HG02981 (cell line): ENCODE measurements at regions not wholly inside any gene's neighbourhood (a gene's known extent, or its start where the extent isn't known, plus 50 kb on each side); places are given as distances from the start of the nearest gene placed in this dataset.

ENCODE experiments used
- ATAC-seq: cut with Tn5 transposase; IDR thresholded peaks from one replicate; pipeline ENCODE4 v1.9.1; 2021; ENCODE audit warnings: mild to moderate bottlenecking, moderate library complexity; ENCODE audit not compliant: unreplicated experiment

DNA sequence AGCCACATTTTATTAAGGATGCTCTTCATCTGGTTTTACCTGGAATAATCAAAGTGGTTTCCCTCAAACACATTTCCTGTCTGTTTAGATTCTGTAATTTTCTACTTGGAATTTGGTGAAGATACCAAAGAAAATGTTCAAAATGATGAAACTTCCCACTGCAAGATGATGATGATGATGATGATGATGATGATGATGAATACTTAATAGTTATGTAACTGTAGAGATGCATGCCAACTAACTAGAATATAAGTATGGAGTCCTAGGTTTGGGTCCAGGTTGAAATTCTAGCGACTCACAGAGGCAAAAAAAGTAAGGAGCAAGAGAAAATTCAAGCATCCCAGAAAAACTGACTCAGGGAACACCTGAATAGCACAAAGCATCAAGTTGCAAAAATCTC is 104.0 kb upstream of the KIAA1217 start:
- no peak for ATAC-seq

DNA sequence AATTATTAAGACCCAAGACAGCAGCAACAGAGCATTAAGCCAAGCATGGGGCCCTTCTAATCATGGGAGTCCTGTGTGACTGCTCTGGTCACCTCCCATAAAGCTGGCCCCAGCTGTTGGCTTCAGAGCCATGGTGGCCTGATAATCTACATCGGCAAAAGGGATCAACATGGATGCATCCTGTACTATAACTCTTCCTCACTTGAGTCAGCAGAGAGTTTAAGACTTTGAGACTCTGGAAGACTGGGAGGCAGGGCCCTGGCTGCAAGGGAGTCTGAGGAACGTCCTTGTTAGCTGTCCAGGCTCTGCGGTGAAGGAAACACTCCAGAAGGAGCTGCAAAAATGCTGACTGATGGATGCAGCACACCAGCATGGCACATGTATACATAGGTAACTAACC is 95.0 kb upstream of the KIAA1217 start:
- ATAC-seq: no peak

DNA sequence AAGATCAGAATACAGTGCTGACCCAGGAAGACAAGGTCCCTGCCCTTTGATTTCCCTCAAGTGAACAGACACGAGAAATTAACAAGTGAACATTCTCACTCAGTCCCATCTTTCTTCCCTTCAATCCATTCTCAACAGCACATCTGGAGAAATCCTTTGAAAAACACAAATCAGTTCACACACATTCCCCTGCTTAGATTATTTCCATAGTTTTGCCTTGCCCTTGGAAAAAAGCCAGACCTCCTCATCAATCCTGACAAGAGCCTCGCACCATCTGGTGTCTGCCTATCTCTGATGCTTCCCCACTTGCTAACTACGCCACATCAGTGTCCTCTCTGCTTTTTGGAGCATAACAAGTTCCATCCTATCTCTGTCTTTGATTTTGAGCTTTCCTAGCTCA is 94.4 kb upstream of the KIAA1217 start:
- ATAC-seq: no peak

DNA sequence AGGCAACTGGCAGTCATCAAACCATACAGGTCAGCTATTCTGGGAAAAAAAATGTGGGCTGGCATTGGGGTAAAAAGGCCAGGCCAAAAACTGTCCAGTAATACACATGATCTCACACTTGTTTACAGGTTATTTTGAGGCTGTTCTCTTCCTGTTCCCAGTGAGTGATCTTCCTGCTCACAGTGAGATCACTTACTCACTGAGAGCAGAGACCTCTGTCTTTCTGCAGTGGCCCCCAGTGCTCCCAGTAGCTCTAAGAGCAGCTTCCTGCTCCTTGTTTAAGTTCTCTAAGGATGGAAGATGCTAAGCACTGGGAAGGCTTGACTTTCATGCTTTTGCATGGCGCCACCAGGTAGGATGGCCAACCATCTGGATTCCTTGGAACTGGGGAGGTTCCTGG is 93.5 kb upstream of the KIAA1217 start:
- ATAC-seq: no peak

DNA sequence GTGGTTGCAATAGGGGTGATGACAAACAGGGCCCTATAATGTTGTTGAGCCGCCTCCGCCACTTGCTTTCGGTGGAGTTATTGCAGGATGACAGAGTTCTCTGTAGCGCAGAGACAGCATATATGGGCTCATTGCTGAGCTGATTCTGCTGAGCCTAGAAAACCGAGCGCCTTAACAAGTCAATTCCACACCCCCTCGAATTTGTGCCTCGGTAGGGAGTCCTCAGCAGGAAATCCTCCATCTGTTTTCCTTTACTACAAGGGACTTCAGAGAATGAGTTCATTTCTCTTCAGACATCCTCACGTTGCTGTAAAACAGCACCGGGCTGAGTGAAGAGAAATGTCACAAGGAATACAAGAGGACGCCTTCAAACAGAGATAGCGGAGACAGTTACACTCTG is 90.7 kb upstream of the KIAA1217 start:
- ATAC-seq: no peak

DNA sequence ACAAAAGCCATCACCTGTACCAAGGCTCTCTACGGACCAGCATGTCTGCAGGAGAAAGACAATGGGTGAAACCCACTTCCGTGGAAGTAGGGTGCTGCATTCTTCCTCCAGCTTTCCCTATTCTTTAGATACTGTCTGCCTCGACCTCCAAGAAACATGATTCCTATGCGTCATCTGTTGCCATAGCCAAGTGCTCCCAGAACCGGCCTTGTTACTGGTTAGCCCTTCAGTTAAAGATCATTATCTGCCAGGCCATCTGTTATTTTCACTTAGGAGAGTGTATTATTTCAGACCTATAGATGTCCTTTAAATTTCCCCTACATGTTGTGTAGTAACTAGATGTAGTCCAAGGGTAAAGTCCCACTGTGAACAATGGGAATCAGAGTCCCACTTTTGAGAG is 89.0 kb upstream of the KIAA1217 start:
- ATAC-seq: no peak

DNA sequence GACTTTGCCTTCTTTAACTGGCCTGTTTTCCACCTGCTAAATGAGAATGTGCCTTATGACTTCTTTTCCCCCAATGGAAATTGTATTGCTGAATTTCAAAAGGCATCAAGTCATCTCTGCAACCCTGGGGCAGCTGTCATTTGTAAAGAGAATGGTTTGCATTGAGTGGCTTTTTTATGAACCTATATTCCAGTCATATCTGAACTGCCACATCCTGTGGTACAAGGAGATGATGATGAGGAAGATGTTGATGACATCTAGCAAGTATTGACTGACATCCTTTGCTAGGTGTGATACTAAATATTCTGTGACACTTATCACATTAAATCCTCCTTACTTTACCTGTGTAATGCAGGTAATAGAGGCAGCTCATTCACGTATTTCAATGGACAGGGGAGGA is 88.3 kb upstream of the KIAA1217 start:
- no peak for ATAC-seq

DNA sequence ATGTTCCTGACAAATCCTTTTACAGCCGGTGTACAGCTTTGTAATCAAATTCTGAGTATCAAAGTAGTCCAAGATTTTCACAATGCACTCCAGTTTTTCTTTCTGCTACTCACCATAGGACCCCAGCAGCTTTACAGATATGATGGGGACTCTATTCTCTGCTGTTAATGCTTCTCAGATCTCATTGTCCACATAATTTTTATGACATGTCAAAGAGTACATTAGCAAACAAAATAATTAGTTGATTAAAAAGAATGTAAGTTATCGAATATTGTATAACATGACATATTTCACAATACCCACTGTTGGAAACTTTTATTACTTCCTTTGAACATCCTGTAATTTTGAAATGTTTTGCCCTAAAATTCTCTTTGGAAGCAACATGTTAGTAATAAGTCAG is 81.4 kb upstream of the KIAA1217 start:
- ATAC-seq: no peak

DNA sequence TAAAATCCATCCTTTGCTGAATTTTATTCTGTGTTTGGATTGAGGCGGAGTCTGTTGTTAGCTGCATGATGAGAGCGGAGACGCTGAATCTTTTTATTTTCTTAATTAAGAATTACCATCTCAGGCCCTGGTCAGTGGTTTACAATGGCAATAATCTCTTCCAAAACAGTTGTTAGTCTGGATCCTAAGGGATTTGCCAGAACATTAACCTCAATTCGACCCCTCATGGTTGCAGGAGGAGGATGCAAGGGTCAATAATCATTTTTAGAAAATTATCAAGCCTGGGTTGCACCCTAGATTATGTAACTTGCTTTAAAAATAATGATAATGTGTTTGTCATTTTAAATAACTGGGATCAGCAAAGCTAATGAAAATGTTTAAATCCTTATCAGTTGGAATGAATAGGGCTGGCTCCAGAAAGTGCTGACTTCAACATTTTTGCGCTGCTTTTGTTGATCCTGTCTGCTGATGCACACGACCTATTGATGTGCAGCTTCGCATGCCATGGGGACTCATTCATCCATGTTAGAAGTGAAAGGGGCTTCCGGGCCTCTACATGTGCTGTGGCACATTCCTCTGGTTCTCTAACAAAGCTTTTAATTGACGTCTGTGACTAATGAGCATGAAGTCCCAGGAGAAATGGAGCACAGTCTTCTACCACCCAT is 80.7 kb upstream of the KIAA1217 start:
- no peak for ATAC-seq

DNA sequence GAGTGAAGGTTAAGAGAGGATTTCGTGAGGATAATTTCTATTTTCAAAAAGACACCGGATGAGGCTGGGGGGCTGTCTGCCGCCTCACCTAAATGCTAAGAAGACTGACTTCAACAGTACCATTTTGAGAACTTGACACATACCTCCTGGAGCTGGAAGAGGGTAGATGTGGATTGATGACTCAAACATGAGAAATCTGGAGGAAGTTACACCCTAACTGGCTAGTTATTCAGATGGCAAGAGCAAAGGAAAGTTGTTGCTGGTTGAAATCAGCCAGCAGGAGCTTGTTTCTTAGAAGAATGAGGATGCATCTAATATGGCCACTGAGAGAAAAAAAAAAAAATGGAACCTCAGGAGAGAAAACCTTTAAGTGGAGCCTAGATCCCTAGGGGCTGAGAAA is 76.2 kb upstream of the KIAA1217 start:
- ATAC-seq: no peak

DNA sequence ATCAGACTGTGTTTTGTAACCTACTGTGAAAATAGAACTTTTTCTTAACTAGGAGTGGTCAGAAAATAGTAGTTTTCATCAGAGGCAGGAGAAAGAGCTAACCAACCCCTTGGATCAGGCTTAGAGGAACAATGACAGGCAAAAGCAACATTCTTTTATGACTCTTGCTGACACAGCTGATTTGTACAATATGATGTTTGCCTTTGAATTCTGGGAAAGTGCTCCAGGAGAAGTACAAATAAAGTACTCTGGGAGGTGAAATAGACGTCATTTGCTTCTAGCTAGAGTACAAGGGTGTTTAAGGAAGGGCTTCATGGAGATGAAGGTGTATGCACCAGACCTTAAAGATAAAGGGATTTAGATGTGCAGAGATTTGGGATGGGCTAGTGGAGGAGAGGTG is 75.1 kb upstream of the KIAA1217 start:
- ATAC-seq: no peak

DNA sequence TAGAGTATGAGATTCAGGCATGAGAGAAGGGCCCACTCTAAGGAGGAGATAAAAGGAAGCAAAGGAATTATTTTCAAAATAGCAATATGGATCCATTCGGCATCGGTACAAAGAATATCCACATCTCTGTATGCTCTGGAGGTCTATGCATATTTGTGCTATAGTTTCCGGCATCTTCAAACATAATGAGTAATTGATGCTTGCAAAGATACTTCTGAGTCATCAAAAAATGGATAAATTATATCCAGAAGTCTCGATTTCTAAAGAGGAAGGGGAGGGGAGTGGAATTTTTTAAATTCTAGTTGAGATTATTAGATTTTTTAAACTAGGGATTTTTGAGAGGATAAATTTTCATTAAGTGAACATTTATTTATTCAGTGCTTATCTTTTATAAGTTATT is 72.9 kb upstream of the KIAA1217 start:
- ATAC-seq: no peak

DNA sequence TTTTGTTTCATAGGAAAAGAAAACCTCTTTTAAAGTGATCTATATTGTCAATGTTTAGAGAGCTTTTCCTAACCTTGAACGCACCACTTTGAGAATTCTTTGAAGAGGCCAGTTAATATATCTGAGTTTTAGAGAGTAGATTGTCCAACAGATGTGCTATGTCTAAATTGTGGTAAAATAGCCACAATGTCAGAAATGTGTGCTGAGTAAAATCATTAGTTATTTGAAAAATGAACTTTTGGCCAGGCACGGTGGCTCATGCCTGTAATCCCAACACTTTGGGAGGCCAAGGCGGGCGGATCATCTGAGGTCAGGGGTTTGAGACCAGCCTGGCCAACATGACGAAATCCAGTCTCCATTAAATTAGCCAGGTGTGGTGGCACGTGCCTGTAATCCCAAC is 61.6 kb upstream of the KIAA1217 start:
- no peak for ATAC-seq

DNA sequence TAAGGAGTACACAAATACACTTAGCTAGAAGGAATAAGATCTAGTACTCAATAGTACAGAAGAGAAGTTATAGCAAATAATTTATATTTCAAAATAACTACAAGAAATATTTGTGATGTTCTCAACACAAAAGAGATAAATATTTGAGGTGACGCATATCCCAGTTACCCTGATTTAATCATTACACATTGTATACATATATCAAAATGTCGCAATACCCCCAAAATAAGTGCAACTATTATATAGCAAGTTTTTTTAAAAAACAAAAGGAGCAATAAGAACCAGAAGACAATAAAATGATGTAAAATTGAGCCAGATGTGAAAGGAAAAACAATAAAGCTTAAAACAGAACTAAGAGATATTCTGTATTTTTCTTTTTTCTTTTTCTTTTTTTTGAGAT is 59.3 kb upstream of the KIAA1217 start:
- no peak for ATAC-seq

DNA sequence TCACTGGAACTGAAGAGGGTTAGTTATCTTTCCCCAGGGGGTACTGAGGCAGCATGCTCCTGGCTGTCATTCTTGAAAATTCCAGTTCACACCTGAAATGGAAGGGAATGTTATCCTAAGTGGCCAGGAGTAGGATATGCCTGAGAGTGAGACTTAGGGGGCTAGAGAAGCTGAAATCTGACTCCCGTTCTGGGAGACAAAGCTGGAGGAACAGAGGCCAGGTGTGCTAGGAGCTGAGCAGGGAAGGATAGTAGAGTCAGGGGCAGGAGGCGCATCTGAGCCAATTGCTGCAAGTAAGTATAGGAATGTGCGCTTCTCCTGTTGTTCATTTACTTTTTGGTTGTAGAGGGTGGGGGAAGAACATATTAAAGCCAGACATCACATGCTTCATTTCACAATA is 58.1 kb upstream of the KIAA1217 start:
- no peak for ATAC-seq

DNA sequence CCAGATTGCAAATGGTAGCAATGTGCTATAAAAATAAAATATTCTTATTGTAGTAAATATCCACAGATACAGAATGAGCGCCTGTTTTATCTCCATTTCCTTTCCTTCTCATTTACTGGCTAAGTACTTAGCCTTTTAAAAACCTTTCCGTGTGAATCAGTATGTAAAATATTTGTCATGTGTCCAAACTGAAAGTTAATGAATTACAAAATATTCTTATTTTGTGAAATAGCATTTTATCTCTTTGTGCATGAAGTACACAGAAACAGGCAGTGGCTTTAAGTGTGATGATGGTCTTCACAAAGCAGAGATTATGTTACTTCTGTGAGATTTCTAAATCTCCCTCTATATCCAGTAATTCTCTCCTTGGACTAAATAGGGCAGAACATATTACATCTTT is 56.7 kb upstream of the KIAA1217 start:
- no peak for ATAC-seq

DNA sequence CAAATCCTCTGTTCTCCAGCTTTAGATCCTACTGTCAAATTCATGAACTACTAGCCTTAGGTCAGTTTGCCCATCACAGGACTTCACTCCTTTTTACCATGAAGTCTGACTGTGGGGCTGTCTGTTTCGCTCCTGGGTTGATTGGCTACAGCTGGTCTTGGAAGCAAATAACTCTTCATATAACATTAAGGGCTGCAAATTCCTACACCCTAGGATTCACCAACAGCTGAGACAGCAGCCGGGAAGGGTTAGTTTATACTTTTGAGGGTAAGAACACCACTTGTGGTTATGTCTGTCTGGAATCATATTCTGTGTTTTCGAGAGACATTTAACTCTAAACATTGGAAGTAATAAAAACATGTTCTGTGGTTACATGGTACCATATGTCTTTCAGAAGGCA is 55.9 kb upstream of the KIAA1217 start:
- no peak for ATAC-seq

DNA sequence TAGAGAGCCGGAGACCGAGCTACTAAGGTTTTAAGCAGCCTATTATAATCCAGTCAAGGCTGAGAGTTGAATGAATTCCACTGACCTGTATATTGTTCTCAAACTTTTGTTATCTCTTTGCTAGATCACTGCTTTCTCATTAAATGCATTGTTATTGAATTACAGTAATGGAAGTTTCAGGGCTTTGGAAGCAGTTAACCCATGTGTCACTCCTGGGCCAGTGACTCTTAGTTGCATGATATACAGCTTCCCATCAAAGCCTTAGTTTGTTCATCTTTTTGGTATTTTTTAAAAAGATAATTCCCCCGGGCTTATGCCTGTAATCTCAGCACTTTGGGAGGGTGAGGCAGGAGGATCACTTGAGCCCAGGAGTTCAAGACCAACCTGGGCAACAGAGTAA is 55.4 kb upstream of the KIAA1217 start:
- no peak for ATAC-seq

DNA sequence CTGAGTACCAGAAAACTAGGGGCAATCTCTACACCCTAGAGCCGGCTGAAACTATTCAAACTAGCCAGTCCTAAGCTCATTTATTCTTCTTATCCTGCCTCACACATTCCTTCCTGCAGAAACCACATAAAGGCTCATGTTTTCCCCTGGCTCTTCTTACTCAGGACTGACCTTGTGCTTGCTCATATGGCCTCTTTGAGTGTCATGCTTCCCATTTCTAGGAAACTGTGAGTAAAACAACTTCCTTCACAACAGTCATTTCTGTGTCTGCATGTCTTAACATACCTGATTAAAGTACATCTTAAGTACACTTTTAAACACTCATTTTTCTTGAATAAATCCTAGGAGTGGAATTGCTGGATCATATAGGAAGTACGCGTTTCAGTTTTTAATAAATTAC is 52.3 kb upstream of the KIAA1217 start:
- no peak for ATAC-seq

DNA sequence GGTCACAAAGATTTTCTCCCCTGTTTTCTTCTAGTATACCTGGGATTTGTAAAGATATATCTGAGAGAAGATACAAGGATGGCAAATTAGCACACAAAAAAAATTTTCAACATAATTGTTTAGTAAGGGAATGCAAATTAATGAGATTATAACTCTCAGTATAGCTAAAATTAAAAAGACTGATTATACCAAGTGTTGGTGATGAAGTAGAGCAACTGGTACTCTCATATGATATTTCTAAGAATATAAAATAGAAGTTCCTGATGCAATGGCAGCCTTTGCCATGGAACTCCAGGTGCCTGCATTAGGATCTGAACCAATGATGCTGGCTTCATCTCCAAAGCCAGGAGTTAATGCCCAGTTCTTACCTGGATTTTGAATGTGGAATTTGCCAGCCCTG is 51.4 kb upstream of the KIAA1217 start:
- no peak for ATAC-seq
